GM19035 (cell line): ENCODE measurements at regions not wholly inside any gene's neighbourhood (a gene's known extent, or its start where the extent isn't known, plus 50 kb on each side); places are given as distances from the start of the nearest gene placed in this dataset.
"Not testable (repeated sequence)": the region's sequence is repeated elsewhere in the genome, so short reads cannot be mapped to it uniquely, and the experiment has no call there.

Experiments used
- ATAC-seq: cut with Tn5 transposase; IDR thresholded peaks from one replicate; pipeline ENCODE4 v1.9.1; 2021; ENCODE audit not compliant: unreplicated experiment

DNA sequence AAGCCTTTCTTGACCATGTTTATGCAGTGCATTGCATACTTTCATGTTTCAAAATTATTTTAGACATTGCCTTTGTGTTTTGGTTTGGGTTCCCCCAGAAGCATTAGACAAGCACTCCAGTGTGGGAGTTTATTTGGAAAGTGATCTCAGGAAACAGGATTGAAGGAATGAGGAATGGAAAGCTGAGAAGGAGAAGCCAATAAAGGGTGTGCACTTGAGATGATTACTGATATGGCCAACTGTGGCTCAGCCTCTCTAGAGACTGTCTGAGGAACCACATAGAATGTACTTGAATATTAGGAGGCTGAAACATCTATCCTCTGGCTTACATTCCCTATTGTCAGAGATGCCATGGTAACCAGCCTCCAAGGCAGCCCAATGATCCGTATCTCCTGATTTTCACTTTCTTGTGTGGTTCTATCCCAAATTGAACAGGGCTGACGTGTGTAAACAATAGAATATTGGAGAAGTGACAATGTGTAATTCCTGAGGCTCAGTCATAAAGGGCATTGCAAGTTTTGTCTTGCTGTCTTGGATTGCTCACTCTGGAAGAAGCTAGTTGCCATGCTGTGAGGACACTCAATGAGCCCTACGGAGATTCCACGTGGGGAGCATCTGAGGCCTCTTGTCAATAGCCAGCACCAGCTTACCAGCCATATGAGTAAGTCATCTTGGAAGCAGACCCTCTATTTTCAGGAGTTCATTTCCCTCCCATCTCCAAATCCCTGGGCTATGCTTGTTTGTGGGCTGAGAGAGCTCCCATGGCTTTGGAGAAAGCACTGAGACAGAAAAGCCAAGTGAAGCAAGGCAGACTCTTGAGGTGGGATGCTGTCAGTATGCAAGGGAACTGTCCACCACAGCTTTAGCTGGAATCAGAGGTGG lies 84.7 kb downstream of the SCN11A start:
- no peak for ATAC-seq

DNA sequence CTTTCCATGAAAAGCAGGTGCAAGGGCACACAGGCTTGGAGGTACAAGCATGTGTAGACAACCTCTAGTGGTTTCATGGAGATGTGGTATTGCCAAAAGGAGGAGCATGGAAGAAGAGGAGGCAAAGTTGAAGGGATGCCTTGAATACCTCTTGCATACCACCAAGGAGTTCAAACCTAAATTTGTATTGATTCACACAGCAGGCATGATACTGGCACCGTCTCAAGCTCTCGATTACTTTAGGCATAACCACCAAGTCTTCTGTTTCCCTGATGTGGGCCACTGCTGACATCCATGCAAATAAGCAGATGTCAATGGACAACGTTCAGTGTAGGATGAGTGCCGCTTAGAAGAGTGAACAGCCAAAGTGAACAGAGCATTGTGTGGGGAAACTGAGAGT lies 87.1 kb downstream of the SCN11A start:
- no peak for ATAC-seq

DNA sequence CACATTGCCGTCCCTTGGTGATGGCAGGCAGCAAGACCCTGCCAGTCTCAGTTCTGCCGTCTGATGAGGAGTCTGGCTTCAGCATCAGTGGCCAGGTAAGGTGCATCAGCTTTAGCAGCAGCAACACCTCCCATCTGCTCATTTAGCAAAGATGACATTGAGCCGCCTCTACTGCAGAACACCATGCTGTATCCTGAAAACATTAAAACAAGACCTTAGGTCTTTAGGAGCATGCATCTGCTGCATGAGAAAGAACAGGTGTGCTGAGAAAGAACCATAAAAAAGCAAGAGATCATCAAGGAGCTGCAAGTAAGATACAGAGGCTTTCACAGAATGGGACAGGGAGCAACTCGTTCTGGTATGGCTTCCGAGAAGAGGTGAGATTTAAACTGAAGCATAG lies 87.5 kb downstream of the SCN11A start:
- ATAC-seq, result no peak

DNA sequence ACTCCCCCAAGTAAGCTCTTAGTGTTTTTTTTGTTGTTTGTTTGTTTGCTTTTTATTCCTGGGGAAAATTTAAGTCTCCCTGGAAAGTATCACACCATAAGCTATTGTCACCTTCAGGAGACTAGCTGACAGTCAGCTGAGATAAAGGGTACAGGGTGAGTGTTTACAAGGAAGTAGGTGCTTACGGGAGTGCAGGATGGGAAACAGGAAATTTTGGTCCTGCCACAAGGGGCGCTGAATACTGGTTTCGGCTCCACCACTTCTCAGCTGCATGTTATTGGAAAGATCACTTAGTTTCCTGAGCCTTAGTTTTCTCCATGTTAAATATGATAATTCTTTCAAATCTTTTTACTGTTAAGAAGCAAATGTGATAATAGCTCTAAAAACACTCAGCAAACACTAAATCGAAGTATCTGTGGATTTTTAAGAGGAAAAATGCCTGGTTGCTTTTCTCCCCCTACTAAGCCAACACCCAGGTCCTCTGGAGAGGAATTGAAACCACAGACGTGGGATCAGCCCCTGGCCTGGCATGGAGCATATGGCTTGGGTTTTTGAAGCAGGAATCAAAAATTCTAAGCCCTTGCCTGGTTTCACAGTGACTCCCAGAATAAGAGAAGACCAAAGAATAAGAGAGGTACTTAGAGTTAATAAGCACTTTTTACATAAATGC lies 90.7 kb downstream of the SCN11A start:
- ATAC-seq, result peak; percentile 77

DNA sequence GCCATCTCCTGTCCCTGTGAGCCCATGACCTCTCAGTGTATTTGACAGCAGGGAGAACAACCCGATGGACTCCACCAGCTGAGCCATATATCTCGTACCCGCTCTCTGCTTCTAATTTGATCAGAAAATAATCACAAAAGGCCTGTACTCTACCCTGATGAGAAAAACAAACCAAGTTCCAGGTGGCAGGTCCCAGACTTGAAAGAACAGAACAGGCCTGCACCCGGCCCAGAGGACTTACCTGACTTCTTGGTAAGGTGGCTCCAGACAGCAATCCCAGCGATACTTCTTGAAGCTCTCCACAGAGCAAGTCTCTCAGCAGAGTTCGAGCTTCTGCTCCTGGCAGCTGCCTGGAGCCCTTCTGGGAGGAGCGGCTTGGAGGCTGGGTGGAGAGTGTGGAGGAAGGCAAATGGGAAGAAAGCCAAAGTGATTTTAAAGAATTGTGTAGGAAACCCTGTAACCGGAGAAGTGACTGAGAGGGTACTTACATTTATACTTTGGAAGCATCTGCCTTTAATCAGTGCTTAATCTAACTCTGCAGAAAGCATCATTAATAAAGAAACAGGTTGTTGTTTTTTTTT lies 91.6 kb downstream of the SCN11A start:
- no peak for ATAC-seq

DNA sequence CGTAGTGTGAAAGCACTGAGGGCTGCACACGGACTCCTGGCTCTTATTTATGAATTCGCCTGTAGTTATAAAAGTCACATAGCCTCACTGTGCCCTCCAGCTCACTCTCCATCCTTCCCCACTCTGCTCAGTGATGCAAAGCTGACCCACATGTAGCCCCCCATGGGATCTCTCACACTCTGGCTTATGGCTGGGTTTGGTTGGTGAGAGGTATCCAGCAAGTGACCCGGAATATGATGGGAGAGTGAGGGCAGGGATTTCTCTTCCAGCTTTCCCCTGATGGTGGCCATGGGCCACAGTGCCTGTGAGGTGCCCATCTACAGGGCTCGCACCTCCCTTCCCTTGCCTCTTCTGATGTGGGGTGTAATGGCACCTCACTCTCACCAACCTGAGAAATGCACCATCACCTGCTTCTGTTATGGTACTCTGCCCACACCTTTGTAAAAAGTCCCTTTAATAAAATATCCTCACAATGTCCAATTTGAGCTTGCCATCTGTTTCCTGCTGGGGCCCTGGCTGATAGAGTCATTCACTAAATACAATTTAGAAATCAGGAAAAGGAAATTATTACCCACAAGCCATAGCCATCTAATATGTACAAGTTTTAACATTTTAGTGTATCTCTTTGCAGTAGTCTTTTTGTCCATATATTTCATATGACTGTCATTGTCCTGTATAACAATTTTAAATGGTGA lies 93.6 kb downstream of the SCN11A start:
- no peak for ATAC-seq

DNA sequence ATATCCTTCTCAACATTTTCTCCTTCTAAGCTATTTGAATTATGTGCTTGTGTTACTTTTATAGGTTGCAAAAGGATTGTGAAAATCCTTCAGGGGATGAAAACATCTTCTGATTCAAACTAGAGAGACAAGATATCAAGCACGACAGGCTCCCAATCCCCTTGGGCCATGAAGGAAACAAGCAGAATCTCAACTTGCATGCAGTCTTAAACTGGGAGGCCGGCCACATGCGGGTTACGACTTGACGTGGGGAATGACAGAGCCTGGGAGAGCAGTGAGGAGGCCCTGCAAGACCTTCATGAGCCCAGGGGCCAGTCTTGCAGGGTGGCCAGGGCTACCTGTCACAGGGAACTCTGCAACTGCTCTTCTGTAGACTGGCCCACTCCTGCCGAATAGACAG lies 94.4 kb downstream of the SCN11A start:
- ATAC-seq, result no peak

DNA sequence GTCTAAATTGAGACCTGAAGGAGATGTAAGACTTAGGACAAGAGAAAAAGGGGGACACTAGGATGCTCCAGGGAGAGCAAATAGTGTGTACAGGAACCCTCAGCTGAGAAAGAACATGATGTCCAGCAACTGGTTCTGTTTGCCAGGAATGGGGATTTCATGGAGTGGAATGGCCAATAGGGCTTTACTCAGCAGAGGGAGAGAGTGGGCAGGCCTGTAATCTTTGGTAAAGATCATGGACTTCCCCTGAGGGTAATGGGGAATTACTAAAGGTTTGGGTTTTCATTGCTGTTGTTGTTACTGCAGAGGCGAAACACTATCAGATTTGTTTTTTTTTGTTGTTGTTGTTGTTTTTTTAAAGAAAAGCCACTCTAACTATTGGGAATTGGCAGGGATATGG lies 99.0 kb downstream of the SCN11A start:
- ATAC-seq, result no peak

DNA sequence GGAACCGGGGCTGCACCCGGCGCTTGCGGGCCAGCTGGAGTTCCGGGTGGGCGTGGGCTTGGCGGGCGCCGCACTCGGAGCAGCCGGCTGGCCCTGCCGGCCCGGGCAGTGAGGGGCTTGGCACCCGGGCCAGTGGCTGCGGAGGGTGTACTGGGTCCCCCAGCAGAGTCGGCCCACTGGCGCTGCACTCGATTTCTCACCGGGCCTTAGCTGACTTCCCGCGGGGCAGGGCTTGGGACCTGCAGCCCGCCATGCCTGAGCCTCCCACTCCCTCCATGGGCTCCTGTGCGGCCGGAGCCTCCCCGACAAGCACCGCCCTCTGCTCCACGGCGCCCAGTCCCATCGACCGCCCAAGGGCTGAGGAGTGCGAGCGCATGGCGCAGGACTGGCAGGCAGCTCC lies 100.6 kb downstream of the SCN11A start:
- ATAC-seq, result not testable (repeated sequence)

DNA sequence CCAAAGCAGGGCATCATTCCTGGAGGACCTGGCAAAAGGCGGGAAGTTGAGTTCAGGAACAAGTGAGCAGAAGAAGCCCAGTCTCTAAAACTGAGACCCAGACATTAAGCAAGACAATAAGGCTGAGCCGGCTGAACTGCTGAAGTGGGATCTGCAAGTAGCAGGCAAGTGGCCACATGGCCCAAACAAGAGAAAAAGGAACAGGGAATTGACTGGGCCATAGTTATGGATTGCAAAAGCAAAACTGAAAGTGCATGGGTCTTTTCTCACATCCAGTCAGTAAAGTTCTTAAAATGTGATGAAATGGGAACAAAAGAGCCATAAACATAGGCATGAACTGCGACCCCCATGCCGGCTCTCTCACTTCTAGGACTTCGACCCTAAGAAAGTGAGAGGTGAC lies 101.2 kb downstream of the SCN11A start:
- ATAC-seq, result no peak

DNA sequence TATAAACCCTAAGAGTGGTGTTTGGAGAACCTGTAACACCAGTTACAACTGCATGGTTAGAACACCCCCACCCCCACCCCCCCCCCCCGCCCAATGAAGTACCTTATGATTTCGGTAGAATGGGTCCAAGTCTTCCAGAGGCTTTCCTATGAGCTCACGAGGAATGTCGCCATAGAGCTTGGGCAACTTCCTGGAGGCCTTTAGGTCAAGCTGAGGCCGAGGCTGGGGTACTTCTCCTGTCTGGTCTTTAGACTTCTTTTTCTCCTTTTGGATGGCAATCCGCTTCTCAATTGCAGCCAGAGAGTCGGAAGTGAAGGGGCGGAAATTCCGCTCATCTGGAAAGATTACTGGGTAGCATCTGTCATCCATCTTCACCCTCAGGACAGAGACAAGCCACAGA lies 101.8 kb downstream of the SCN11A start:
- ATAC-seq, result no peak

DNA sequence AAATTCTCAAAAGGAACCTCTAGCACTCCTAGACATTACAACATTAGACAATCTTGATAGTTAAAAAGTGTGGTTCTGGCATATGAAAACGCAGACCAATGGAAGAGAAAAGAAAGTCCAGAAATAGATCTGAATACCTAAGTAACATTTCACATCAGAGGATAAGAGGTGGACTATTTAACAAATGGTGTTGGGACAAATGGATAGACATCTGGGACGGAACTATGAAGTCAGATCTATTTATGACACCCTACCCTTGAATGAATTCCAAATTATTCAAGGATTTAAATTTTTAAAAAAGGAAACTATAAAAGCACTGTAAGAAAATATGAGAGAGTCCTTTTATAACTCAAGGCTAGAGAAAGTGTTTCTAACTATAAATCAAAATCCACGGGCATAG lies 111.3 kb downstream of the SCN11A start:
- ATAC-seq, result no peak

DNA sequence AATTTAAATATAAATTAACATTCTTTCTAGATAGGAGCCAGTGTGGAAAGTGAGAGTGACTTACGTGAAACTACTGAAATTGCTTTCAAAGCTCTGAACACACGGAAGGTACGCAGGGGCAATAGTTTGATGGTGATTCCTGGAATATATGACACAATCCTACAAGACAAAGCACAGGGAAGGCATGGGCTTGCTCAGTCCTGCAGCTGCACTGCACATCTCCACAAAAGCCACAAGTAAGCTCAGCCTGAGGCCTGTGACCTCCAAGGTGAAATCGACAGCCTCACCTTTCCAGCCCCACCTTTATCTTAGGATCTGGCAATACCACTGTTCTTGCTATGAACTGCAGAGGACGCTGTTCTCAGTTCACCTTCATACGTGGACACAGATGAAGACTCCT lies 109.3 kb upstream of the SCN10A start:
- ATAC-seq, result no peak

DNA sequence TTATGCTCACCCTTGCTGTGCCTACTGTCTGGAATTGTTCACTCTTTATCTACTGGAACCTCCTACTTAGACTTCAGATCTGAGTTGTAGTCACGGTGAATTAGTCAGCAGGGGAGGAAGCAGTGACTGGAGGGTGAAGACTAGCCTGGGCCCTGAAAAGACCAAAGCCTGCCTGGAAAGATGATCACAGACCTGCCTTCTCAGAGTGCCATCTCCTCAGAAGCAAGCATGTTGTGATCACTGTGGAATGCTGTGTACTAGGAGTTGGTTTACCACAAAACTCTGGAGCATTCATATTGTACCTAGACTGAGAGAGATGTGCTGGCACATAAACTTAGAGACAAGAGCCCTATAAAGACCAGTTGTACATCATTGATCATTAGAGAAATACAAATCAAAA lies 100.7 kb upstream of the SCN10A start:
- no peak for ATAC-seq

DNA sequence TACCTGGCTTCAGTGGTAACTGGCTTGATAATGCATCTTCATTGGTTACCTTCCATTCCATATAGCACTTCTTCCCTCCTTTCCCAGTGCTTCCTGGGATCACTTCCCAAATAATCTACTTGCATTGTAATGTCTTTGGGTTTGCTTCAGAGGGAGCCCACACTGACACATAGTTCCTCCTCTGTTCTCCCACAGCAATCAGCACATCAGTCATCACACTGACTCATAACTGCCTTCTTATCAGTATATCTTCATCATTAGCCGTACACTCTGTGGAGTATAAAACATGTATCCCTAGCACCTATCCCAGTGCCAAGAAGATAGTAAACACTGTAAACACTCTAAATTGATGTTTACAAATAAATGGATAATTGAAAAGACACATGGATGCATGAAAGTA lies 91.4 kb upstream of the SCN10A start:
- no peak for ATAC-seq

DNA sequence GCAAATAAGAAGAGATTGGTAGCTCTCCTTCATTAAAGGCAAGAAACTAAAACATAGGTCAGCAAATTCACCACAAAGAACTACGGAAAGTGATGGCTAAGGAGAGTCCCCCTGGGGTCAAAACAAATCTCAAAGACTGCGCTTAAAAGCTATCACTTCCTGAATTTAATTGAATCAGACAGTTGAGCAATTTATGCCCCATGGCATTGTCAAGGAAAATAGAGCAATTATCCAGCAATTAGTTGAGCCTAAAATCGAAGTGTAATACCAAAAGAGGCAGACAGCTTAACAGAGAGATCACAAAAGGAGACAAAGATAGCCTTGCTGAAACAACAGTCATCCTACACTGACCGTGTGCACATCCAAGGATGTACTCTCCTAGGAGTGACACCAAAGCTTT lies 74.4 kb upstream of the SCN10A start:
- no peak for ATAC-seq

DNA sequence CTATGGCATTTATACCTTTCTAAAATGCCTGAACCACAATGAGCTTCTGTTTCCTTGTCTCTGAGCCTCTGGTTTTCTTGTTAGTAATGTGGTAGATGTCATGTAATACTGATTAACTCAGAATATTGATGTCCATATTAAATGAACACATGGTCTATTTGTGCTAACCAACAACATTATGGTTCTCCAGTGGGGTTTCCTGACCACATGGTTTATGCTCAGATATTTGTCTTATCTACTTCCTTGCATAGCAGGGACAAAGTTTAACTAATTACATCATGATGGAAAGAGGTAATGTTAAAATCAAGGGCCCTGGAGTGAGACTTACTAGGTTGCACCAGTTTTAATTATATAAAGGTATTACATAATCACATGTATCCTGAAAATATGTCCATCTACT lies 62.6 kb upstream of the SCN10A start:
- ATAC-seq, result no peak
